Middle frontal gyrus (tissue), 1 donor: ENCODE measurements at regions not wholly inside any gene's neighbourhood (a gene's known extent, or its start where the extent isn't known, plus 50 kb on each side); places are given as distances from the start of the nearest gene placed in this dataset.

Source experiments
- DNase-seq: peaks from one replicate; pipeline ENCODE4 v3.0.0-alpha.2; 2015; ENCODE audit warnings: low spot score; ENCODE audit errors: extremely low spot score

DNA sequence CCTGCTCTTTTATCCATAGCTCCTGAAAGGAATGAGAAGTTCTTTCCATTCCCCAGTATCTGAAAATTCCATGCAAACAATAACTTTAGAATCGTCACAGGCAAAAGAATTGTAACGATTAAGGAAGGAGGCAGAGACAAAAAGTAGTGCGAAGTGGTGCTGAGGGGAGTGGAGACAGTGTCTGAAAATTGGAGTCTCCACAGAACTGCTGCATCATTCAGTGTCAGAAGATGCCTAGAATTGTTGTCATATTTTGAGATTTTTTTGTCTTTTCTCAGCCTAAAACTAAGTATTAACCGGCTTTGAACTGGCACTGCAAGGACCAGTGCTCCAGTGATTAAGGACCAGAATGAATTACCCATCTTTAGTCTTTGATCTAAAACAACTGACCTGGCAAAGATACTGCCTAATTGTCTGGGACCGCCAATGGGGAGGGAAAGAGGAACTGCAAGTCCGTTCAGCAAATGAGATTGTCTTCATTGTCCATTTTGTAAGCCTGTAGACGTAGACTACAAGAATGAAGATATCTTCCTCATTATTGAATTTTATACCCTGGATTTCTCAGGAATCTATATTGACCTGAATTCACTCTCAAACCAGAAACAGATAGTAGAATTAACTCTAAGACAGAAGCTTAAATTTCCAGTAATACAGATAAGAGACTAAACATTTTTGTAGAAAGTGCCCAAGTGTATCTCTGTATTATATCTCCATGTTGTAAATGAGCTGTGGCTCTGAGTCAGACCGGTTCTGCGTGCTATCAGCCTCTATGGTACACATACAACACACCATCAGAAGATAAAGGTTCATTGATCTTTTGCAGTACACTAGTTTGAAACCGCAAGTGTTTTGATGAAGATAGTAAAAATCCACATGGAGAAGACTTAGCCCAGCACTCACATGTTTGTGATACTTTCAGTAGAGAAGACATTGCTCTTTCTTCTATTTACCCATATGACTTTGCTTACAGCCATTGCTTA is 293.2 kb downstream of the EFNB2 start:
- DNase-seq: no peak

DNA sequence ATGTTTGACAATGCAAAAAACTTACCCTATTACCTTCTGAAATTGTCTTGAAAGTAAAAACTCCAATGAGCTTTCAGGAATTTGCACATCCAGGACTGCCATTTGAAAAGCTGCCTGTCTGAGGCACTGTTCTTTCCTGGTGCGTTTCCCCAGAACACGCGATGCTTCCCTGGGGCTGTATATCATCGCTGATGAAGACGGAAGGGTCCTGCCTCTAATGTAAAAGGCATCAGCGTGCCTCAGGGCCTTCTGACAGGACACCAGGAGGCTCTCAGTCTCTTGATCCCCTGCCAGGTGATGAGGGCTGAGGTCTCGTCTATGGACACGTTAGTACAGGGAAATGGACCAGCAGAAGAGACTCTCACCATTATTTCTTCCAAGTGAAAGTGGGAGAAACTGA is 296.8 kb downstream of the EFNB2 start:
- DNase-seq: no peak

DNA sequence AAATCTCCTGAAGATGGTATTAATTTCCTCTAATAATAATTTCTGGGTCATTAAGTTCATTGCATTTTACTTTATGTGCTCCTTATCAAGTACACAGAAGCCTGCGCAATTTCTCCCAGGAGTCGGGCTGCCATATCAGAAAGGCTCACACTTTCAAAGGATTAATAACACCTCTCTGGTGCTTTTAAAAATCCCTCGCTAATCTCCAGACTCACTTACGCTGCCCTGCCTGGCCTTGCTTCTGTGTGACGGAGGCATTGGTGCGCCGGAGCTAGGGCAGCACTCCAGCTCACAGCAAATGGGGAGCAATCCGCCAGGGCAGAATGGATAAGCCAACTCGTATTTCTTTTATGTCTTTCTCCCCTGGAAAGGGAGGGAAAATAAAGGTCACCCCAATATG is 300.8 kb downstream of the EFNB2 start:
- no peak for DNase-seq

DNA sequence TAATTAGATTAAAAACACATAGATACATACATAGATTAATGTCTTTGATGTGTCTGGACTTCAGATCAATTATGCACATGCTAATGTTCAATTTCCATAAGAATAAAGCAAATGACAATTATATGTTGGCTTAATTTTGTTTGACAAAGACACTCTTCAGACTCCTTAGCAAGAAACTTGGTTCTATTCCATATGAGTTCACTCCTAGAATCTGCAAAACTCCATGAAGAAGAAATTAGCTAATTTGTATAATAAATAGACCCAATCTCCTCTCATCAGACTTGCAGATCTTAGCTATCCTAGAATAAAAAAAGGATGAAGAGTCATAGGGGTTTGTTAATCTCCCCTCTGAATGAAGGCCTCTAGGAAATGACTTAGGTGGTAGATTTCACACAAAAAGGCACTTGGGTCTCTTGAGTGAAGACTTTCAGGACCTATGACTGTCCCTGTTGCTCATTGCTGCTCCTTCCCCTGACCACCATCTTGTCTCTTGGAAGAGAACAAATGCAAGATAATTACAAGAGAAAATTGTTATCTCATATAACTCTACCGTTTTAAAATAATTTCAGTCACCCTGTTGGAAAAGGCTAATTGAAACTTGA is 302.2 kb downstream of the EFNB2 start:
- DNase-seq: no peak

DNA sequence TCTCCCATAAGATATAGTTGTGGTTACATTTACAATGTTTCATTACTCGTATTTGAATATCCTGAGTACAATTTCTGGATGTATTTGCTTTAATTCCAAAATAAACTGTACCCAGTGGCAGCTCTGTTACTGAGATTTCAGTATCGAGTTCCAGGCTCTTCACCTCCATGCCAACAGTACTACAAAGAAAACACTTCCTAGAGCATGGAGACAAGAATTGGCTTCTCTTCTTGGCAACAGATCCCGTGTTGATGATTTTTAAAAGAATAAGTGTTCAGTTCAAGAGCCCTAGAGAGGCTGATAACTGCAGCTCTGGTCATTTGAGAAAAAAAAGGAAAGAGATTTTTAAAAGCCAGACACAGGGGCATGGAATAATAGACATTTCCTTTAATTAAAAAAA is 302.8 kb downstream of the EFNB2 start:
- no peak for DNase-seq

DNA sequence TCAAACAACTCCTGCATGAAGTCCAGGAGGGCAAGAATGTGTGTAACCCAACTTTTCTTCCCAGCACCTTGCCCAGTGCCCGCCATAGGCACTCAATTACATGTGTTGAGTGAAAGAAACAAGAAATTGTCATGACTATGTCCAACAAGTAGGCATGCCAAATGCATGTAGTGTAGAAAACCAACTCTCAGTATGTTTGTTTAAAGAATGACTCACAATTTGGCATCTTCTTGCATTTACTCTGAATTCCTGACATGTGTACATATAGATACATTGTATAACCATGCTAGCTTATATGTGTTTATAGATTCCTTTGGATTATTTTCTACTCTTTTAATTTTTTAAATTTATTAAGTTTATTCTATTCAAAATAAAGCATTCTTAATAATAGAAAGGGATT is 305.0 kb downstream of the EFNB2 start:
- DNase-seq: no peak

DNA sequence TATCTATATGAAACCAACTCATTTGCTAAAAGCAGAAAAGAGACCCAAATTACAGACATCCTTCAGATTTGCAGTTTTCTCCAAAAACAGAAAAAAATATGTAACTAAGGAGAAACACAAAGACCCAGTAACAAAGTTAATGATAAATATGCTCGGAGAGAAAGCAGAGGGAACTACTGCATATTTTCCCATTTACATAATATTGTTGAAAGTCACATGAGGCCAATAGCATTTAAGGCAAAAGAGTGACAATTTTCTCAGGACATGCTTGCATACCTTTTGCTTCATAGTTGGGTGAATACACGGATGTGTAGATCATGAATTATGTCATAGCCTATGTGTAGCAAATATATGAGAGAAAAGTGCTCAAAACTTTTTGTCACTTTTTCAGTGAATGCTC is 310.3 kb downstream of the EFNB2 start:
- no peak for DNase-seq

DNA sequence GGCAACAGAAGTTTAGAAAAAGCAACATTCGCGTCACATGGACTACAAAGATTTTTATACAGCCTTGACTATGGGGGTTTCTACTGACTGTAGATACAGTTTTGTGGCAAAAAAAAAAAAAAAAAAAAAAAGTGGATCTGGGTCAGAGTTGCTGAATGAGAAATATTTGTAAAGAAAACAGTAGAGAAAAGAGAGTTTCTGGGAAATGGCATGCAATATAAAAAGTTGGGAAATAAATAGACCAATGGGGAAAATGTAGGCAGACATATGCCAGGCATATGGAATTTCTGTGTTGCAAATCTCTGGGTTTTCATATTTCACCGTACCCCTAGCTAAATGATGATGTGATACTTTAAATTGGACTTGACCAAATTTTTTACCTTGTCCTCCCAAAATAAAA is 315.3 kb downstream of the EFNB2 start:
- DNase-seq: no peak

DNA sequence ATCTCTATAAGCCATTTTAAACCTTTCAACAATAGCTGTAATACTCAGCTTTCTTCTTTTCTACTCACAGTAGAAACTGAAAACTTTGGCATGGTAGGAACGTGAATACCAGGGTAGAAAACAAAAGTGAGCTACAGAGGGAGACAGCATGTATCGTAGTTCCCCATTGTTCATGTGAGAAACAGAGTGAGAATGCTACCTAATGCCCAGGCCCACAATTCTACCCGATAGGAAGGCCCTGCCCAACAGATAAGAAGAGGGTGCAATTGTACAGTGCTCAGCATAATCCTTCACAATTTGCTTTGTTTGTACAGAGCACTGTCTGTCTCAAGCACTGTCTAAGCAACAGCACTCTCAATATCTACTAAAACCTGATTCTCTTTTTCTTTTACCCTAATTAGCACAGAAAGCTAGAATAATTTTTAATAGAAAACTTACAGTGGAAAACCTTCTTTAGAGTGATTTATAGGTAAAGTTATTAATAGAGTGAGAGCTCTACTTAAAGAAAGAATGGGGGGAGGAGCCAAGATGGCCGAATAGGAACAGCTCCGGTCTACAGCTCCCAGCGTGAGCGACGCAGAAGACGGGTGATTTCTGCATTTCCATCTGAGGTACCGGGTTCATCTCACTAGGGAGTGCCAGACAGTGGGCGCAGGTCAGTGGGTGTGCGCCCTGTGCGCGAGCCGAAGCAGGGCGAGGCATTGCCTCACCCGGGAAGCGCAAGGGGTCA is 322.3 kb downstream of the EFNB2 start:
- DNase-seq: no peak

DNA sequence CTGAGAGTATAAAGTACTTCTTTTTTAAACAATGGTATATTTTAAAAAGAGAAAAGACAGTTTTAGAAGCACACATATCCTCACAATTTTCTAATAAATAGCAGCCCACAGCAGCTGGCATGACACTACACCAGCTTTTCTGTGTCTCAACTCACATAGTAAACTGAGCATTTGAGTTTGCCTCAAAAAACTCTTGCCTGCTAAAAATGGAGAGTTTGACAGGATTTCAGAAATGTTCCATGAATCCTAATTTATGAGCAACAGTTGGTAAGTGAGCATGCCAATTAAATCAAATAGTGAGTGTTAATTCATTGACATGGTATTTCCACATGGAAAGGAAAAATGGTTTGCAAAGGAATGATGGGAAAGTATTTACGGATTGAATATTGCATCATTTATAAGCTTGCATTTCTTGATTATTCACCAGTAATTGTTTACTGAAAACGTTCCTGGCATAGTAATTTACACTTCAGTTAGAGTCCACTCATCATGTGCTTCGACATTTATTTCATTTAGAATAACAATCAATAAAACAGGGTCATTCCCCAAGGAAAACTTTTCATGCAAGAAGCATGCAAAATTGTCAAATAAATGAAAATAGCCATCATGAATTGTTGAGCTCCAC is 323.0 kb downstream of the EFNB2 start:
- no peak for DNase-seq

DNA sequence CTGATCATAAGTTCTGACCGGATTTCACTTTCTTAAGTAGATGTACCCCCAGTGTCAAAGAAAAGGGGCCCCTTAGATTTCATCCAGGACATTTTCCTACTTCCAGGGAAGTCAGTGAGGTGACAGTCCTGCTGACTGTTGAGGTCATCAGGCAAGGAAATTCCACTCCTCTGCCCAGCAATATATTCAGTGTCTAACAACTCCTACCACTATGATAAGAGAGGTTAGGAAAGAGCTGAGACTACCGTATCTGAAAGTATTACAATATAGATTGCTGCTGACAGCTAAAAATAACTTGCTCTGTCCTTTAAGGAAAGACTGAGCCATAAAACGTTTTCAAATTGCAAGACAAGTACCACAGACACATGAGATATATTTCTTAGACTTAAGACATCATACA is 325.1 kb downstream of the EFNB2 start:
- DNase-seq: no peak

DNA sequence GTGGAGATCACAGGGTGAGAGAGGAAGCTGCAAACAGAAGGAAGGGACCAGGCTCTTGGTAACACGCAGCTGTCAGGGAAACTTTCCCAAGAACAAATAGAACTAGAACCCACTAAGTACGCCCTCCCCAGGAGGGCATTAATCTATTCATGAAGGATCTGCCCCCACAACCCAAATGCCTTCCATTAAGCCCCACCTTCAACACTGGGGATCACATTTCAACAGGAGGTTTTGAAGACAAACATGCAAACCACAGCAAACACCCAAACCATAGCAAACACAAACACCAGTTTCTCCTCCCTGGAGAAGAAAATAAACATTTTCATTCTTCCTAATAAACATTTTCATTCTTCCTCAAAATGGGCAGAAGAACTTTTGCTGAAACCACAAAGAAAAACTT is 329.6 kb downstream of the EFNB2 start:
- DNase-seq: no peak

DNA sequence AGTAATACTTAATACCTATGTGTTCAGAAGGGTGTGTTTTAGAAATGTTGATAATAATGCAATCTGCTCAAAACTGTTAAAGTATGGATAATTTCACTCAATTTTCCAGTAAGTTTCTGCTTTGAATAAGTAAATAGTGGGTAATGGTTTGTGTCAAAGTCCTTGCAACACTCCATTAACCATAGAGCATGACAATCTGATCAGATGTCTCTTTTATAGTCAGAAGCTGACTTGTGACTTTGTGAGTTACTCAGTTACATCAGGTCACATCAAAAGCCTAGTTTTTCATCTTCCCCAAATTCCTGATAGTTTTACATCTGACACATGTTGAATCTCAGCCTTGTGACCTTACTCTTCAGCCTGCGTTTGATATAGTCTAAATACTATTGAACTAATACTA is 338.0 kb downstream of the EFNB2 start:
- no peak for DNase-seq

DNA sequence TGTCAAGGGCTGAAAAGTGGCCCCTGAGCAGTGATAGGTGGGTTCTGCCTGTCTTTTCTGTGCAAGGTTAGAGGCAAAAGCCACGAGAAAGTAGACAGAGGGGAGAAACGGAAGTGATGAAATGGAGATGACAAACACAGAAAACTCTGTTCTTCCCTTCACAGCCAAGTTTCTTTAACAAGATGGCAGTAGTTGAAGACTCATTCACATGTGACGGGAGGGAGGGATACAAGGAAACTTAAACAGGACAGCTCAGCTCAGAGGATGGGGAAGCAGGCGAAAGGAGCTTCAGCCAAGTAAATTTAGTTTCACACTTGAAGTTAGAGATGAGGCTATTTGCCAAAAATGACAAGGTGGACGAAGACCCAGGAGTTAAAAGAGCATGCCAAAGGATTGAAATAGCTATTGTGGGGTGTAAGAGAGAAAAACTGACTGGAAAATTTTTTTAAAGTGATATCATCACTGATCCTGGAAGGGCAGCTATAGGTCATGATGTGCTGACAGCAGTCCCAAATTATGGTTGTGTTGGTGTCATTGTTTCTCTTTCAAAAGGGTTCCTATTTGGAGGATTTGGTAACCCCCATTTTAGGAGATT is 347.9 kb downstream of the EFNB2 start:
- no peak for DNase-seq

DNA sequence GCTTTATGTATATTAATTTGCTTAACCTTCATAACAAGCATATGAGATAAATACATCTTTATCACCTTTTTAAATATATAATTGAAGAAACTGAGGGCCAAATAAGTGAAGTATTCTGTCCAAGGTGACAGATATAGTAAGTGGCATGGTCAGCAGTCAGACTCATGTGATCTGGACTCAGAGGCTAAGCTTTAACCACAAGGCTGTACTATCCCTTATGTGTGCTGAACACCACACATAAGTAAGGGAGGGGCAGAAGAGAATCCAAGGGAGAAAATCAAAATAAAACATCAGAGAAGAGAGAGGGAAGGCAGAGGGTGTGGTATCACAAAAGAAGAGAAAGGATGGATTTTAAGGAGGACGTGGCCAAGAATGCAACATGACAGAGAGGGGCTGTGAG is 348.4 kb downstream of the EFNB2 start:
- DNase-seq: no peak

DNA sequence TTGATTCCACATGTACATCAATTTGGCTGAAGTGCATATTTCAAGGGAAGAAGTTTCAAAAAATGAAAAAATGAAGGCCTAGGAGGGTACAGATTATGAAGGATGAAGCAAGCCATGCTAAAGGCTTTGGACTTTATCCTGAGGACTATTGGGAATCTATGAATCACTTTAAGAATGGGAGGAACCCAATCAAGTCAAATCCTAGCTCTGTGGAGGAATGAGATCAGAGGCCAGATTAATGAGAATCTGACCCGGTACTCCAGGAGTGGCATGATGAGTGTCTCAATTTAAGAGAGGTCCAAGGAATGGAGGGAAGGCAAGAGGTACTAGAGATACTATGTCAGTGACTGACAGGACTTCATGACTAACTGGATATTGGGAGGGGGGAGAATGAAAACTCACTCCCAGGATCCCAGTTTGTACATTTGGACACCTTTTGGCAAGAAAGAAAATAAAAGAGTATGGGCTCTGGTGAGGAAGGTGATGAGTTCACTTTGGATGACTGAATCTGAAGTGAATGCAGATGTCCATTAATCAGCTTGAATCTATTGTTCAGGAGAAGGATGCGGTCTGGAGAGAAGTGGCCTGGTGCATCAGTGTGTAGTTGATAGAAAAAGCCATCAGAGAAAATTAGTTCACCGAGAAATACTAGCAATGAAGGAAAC is 349.0 kb downstream of the EFNB2 start:
- DNase-seq: no peak

DNA sequence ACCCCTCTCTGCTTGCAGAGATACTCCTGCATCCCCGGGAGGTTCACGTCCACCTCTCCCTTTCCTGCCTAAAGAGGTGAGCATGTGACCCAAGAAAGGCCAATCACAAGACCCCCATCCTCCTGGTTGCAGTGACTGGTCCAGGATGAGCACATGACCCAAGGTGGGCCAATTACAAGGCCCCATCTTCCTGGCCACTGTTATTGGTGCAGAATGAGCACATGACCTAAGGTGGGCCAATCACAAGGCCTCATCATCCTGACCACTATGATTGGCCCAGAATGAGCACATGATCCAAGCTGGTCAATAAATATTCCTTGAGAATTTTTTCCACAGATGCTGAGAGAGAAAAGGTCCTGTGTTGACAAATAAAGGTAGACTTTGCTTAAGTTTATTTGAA is 350.7 kb downstream of the EFNB2 start:
- no peak for DNase-seq

DNA sequence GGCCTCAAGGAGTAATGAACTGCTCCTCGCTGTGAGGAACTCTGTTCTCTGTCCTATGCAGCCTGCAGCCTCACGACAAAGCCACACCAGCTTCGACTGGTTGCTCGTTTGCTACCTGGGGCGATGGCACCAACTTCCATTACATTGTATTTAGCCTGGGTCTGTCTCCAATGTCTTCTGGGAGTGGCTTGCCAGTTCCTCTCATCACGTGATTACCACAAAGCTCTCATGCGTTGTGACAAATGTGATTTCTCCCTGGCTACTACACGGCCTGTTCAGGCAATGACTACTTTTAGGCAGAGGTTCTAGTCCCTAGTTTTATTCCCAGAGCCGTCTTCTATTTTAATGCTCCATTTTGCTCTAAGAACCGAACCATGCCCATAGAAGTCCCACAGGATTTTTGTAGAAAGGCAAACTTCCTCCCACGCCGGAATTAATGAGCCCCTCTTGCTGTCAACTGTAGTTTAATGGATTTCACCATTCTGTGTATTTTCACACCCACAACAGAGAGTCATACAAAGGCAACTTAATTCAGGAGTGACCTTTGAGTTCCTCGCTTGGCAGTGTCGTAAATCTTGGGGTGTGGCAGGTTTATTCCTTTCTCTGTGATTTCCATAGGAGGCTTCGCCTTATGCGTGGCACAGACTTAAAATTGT is 351.9 kb downstream of the EFNB2 start:
- no peak for DNase-seq

DNA sequence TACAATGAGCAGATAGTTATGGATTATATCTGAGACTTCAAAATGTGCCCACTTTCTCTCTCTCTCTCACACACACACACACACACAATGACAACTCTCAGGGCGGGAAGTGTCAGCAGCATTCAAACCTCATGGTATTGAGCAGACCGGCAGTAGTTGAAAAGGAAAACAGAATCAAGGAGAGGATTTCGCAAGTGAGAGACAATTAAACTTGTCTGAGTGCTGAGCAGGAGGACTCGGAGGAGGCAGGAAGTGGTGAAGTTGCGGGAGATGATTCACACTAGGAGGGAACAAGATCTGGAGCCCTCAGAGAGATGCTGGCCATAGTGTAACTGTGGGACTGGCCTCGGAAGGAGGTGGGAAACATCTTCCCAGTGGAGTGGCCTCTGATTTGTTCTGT is 353.1 kb downstream of the EFNB2 start:
- DNase-seq: no peak

DNA sequence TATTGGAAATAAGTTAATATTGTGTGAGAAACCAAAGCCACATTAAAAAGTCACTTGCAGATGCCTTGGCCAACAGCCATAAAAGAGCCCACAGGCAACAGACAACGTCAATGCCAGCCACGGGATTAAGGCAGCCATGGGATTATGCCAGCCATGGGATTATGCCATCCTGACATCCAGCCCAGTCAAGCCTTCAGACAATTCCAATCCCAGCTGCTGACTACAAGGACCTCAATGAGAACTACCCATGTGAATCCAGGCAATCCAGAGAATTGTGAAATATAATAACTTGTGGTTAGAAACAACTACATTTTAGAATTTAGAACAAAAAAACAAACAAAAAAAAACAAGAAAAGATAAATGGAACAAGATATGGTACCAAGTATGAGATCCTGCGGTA is 356.6 kb downstream of the EFNB2 start:
- no peak for DNase-seq
